ENCODE measurements at regions not wholly inside any gene's neighbourhood (a gene's known extent, or its start where the extent isn't known, plus 50 kb on each side); places are given as distances from the start of the nearest gene placed in this dataset.

GRCh38 chr2:21291426-21291825, 167.7 kb downstream of the TDRD15 start:
- no peak for DNase-seq (ENCODE audit: low read depth, low spot score)
- no peaks in the 10 kb centered on the region for H3K36me3 ChIP-seq (ENCODE audit: insufficient read depth, low read length)
- no peak overlapping the region for H3K27ac ChIP-seq
- H3K4me3 ChIP-seq, result no peak overlapping the region
- TF ChIP-seq EZH2 (IDR thresholded peaks at IDR 0.05) (no peak), POLR2AphosphoS5 (IDR thresholded peaks at IDR 0.05; ENCODE audit: borderline replicate concordance, low read depth, low read length) (no peak), FOXP2 (optimal IDR thresholded peaks at IDR 0.05; ENCODE audit: control extremely low read depth, extremely low read length, insufficient read depth) (no peak)
- no peak overlapping the region for H3K9ac ChIP-seq (ENCODE audit: insufficient read length)
- H3K9me3 ChIP-seq (ENCODE audit: low read depth, low read length), result no peaks in the 10 kb centered on the region

GRCh38 chr2:21294446-21294845, 170.7 kb downstream of the TDRD15 start:
- H3K27ac ChIP-seq, result no peak overlapping the region
- no peak for TF ChIP-seq POLR2AphosphoS5 (IDR thresholded peaks at IDR 0.05; ENCODE audit: borderline replicate concordance, low read depth, low read length)
- TF ChIP-seq FOXP2 (optimal IDR thresholded peaks at IDR 0.05; ENCODE audit: control extremely low read depth, extremely low read length, insufficient read depth), result no peak
- no peak for TF ChIP-seq EZH2 (IDR thresholded peaks at IDR 0.05)
- no peak overlapping the region for H3K9ac ChIP-seq (ENCODE audit: insufficient read length)
- no peaks in the 10 kb centered on the region for H3K36me3 ChIP-seq (ENCODE audit: insufficient read depth, low read length)
- H3K4me3 ChIP-seq, result no peak overlapping the region
- no peaks in the 10 kb centered on the region for H3K9me3 ChIP-seq (ENCODE audit: low read depth, low read length)
- no peak for DNase-seq (ENCODE audit: low read depth, low spot score)

- no peaks in the 10 kb centered on the region for H3K36me3 ChIP-seq (ENCODE audit: insufficient read depth, low read length)
- H3K9me3 ChIP-seq (ENCODE audit: low read depth, low read length), result no peaks in the 10 kb centered on the region
- no peak overlapping the region for H3K9ac ChIP-seq (ENCODE audit: insufficient read length)
- no peak overlapping the region for H3K27ac ChIP-seq
- H3K4me3 ChIP-seq, result no peak overlapping the region
- no peak for DNase-seq (ENCODE audit: low read depth, low spot score)
- TF ChIP-seq POLR2AphosphoS5 (IDR thresholded peaks at IDR 0.05; ENCODE audit: borderline replicate concordance, low read depth, low read length) (no peak), FOXP2 (optimal IDR thresholded peaks at IDR 0.05; ENCODE audit: control extremely low read depth, extremely low read length, insufficient read depth) (no peak), EZH2 (IDR thresholded peaks at IDR 0.05) (no peak)
Observed at GRCh38 chr2:21299411-21299810, 175.6 kb downstream of the TDRD15 start.

- Histone ChIP-seq H3K9me3 (ENCODE audit: low read depth, low read length) (no peaks in the 10 kb centered on the region), H3K4me3 (no peak overlapping the region), H3K36me3 (ENCODE audit: insufficient read depth, low read length) (no peaks in the 10 kb centered on the region), H3K9ac (ENCODE audit: insufficient read length) (no peak overlapping the region), H3K27ac (no peak overlapping the region)
- DNase-seq (ENCODE audit: low read depth, low spot score), result no peak
- TF ChIP-seq POLR2AphosphoS5 (IDR thresholded peaks at IDR 0.05; ENCODE audit: borderline replicate concordance, low read depth, low read length), result no peak
- no peak for TF ChIP-seq EZH2 (IDR thresholded peaks at IDR 0.05)
- TF ChIP-seq FOXP2 (optimal IDR thresholded peaks at IDR 0.05; ENCODE audit: control extremely low read depth, extremely low read length, insufficient read depth), result no peak
Observed at GRCh38 chr2:21301871-21302455, 178.2 kb downstream of the TDRD15 start.

- Histone ChIP-seq H3K27ac (no peak overlapping the region), H3K9me3 (ENCODE audit: low read depth, low read length) (no peaks in the 10 kb centered on the region), H3K4me3 (no peak overlapping the region), H3K36me3 (ENCODE audit: insufficient read depth, low read length) (no peaks in the 10 kb centered on the region), H3K9ac (ENCODE audit: insufficient read length) (no peak overlapping the region)
- TF ChIP-seq FOXP2 (optimal IDR thresholded peaks at IDR 0.05; ENCODE audit: control extremely low read depth, extremely low read length, insufficient read depth), result no peak
- TF ChIP-seq EZH2 (IDR thresholded peaks at IDR 0.05), result no peak
- TF ChIP-seq POLR2AphosphoS5 (IDR thresholded peaks at IDR 0.05; ENCODE audit: borderline replicate concordance, low read depth, low read length), result no peak
- DNase-seq (ENCODE audit: low read depth, low spot score), result no peak
Observed at GRCh38 chr2:21303876-21304275, 180.1 kb downstream of the TDRD15 start.

- no peak overlapping the region for H3K9ac ChIP-seq (ENCODE audit: insufficient read length)
- H3K9me3 ChIP-seq (ENCODE audit: low read depth, low read length), result no peaks in the 10 kb centered on the region
- no peaks in the 10 kb centered on the region for H3K36me3 ChIP-seq (ENCODE audit: insufficient read depth, low read length)
- no peak overlapping the region for H3K4me3 ChIP-seq
- DNase-seq (ENCODE audit: low read depth, low spot score), result no peak
- H3K27ac ChIP-seq, result no peak overlapping the region
- TF ChIP-seq FOXP2 (optimal IDR thresholded peaks at IDR 0.05; ENCODE audit: control extremely low read depth, extremely low read length, insufficient read depth) (no peak), POLR2AphosphoS5 (IDR thresholded peaks at IDR 0.05; ENCODE audit: borderline replicate concordance, low read depth, low read length) (no peak), EZH2 (IDR thresholded peaks at IDR 0.05) (no peak)
Observed at GRCh38 chr2:21305581-21305980, 181.8 kb downstream of the TDRD15 start.

GRCh38 chr2:21306235-21306634, 182.5 kb downstream of the TDRD15 start:
- Histone ChIP-seq H3K9me3 (ENCODE audit: low read depth, low read length) (no peaks in the 10 kb centered on the region), H3K9ac (ENCODE audit: insufficient read length) (no peak overlapping the region), H3K36me3 (ENCODE audit: insufficient read depth, low read length) (no peaks in the 10 kb centered on the region), H3K4me3 (no peak overlapping the region), H3K27ac (no peak overlapping the region)
- no peak for DNase-seq (ENCODE audit: low read depth, low spot score)
- TF ChIP-seq POLR2AphosphoS5 (IDR thresholded peaks at IDR 0.05; ENCODE audit: borderline replicate concordance, low read depth, low read length), result no peak
- no peak for TF ChIP-seq EZH2 (IDR thresholded peaks at IDR 0.05)
- no peak for TF ChIP-seq FOXP2 (optimal IDR thresholded peaks at IDR 0.05; ENCODE audit: control extremely low read depth, extremely low read length, insufficient read depth)

GRCh38 chr2:21307037-21307436, 183.3 kb downstream of the TDRD15 start:
- H3K27ac ChIP-seq, result no peak overlapping the region
- H3K9me3 ChIP-seq (ENCODE audit: low read depth, low read length), result no peaks in the 10 kb centered on the region
- no peak overlapping the region for H3K4me3 ChIP-seq
- H3K9ac ChIP-seq (ENCODE audit: insufficient read length), result no peak overlapping the region
- DNase-seq (ENCODE audit: low read depth, low spot score), result no peak
- TF ChIP-seq POLR2AphosphoS5 (IDR thresholded peaks at IDR 0.05; ENCODE audit: borderline replicate concordance, low read depth, low read length), result no peak
- TF ChIP-seq FOXP2 (optimal IDR thresholded peaks at IDR 0.05; ENCODE audit: control extremely low read depth, extremely low read length, insufficient read depth), result no peak
- TF ChIP-seq EZH2 (IDR thresholded peaks at IDR 0.05), result no peak
- no peaks in the 10 kb centered on the region for H3K36me3 ChIP-seq (ENCODE audit: insufficient read depth, low read length)

- TF ChIP-seq EZH2 (IDR thresholded peaks at IDR 0.05) (no peak), FOXP2 (optimal IDR thresholded peaks at IDR 0.05; ENCODE audit: control extremely low read depth, extremely low read length, insufficient read depth) (no peak), POLR2AphosphoS5 (IDR thresholded peaks at IDR 0.05; ENCODE audit: borderline replicate concordance, low read depth, low read length) (no peak)
- H3K36me3 ChIP-seq (ENCODE audit: insufficient read depth, low read length), result no peaks in the 10 kb centered on the region
- no peak for DNase-seq (ENCODE audit: low read depth, low spot score)
- no peak overlapping the region for H3K27ac ChIP-seq
- no peaks in the 10 kb centered on the region for H3K9me3 ChIP-seq (ENCODE audit: low read depth, low read length)
- no peak overlapping the region for H3K4me3 ChIP-seq
- no peak overlapping the region for H3K9ac ChIP-seq (ENCODE audit: insufficient read length)
Observed at GRCh38 chr2:21310493-21310892, 186.7 kb downstream of the TDRD15 start.

Data from SK-N-MC (cell line).